HG02623 (cell line): ENCODE measurements at regions not wholly inside any gene's neighbourhood (a gene's known extent, or its start where the extent isn't known, plus 50 kb on each side); places are given as distances from the start of the nearest gene placed in this dataset.

Source experiments
- ATAC-seq: cut with Tn5 transposase; IDR thresholded peaks from one replicate; pipeline ENCODE4 v1.9.1; 2021; ENCODE audit warnings: moderate library complexity; ENCODE audit not compliant: unreplicated experiment

DNA sequence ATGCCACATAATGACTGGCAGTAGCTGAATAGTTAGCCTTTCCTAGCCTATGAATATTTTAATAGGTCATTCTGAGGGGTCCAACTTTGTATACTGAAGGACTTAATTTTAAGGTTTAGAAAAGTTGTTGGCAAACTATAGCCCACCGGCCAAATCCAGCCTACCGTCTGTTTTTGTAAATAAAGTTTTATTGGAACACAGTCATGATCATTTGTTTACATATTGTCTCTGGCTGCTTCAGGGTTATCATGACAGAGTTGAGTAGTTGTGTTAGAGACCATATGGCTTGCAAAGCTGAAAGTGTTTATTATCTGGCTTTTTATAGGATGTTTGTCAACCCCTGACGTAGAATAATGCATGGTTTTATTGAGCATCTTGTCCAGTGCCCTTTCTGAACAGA, 73.4 kb downstream of the NTMT2 start:
- no peak for ATAC-seq

DNA sequence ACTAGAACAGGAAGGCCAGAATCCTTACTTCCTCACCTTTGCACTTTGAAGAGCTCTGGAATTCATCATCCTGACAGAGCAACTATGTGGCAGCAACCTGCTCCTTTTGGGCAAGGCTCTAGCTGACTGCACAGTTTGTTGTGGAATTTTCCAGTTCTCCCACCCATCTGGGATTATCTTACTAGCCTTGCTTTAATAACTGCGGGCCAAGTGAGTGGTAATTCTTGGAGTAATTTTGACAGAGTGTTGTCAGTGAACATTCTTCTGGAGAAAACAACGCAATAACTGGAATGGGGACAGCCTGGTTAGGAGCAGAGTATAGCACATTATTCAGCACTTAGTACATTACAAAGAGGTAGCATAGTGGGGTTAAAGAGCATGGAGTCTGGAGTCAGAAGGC, 75.3 kb downstream of the NTMT2 start:
- ATAC-seq, result no peak

DNA sequence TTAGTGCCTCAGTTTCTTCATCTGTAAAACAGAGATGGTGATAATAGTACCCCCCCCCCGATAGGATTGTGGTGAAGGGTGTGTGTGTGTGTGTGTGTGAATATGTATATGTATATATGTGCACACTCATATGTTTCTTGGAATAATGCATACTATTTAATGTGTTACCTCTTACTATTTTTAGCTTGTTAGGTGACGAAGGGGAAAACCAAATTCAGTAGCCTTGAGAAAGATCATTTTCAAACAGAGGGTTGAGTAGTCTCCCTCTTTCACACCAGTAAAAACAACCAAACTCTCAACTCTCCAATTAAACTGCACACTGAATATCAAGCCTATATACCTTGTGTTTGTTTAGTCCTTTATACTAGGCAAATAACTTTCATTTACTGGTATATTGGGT, 75.7 kb downstream of the NTMT2 start:
- ATAC-seq, result no peak

DNA sequence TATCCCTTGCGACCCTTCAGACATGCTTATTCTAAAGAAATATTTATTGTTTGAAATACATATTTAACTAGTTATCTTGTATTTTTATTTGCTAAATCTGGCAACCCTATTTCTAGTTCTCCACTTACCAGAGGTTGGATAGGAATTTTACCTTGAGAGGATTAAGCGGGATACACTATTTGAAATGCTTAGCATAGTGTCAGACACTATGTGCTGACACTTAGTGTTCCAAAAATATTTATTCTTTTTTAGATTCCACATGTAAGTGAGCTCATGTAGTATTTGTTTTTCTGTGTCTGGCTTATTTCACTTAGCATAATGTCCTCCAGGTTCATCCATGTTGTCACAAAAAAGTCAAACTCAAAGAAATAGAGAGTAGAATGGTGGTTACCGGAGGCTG, 78.7 kb downstream of the NTMT2 start:
- no peak for ATAC-seq

DNA sequence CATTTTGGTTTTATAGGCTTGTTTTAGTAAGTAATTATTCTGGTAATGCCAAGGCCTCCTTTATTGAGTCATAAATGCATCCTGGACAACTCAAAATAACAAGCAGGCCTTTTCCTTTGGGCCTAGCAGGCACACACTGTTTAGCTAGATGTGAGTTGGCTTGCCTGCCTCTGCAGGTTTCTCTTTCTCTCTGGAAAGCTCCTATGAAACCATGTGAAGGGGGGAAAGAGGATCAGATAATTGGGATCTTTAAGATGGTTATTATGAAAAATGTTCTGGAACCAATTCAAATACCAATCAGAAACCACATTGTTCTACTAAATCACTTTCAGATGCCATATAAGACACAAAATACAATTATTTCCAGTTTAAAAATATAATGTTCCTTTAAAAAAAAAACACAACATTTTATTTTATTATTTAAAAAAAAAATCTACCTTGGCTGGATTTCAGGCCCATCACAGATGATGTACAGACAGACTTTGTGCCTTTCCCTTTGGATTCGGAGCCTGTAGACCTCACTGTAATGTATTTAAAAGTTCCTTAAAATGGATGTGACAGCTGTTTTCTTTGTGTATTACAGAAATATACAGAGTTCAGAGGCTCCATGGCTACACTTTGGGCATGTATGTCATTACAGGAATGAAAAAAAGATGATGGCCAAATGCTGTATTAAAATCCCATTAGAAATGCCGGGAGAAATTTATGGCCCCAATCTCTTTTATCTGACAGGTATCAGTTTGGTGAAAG, 80.2 kb downstream of the NTMT2 start:
- ATAC-seq, result no peak

DNA sequence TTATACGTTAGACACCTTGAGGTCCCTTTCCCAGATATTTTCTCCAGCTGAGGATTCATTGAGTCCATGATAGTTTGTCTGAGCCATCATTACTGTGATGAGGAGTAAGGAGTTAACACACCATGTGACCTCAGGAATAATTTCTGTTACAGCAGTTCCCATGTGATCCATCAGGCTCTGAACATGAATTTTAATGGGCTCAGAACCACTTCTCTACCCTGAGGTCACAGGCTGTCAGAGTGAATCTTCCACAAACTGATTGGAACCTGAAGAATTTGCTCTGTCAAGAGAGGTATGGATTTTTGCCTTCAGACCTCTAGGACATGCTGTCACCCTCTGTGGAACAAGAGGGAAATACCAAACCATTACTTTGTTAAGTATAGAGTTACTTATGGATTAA, 81.0 kb downstream of the NTMT2 start:
- no peak for ATAC-seq

DNA sequence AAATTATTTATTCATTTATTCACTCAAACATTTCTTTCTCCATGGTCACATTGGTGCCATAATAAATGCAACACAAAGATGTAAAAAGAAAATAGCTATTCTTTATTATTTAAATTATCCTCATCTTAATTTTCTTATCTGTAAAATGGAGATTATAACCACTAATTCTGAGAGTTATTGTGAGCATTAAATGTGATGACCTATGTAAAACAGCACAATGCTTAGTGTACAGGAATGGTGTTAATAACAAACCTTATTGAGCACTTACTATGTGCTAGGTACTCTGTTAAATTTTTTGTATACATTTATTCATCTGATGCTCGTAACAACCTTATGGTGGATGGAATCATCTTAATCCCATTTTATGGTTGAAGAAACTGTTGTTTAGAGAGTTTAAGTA, 84.6 kb downstream of the NTMT2 start:
- no peak for ATAC-seq

DNA sequence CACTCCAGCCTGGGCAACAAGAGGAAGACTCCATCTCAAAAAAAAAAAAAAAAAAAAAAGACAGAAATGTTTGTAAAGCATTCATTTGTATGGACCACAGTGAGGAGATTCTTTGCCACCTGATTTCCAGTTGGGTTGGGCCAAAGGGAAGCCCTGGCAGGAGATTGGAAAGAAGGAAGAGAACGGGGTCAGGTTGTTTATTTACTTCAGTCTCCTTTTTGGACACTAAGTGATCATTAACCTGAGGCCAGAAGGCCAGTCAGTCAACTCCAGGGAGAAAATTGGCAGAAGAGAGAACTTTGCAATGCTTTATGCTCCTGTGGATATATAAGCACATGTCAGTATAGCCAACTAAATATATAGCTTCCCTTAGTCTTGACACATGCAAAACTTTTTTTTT, 85.9 kb downstream of the NTMT2 start:
- no peak for ATAC-seq

DNA sequence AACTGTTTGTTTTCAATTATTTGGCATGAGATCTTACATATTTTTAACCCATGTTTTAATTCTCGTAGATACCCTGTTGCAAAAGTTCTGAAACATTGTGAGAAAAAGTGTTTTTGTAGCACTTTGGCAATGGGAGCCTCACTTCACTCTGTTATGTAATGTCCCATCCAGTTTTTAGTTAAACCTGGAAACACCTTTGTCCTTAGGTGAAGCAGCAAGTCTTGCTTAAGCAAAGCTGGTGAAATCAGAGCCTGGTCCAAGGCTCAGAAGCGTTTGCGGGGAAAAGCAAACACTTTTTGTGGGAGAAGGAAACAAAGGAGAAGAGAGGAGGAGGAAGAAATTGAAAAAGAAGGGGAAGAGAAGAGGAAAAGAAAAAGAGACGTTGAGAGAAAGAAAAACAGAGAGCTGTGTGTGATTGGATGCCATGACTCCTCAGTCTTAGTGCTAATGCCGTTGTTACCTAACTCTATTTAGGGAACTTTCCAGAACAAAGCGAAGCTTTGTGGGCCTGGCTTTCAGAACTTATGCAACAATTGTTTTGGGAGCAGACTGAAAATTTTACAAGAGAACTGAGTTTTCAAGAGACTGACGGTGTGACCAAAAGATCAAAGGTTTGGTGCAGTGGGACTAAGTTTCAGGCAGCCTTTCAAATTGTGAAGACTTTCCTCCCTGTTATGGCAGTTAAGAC, 93.1 kb downstream of the NTMT2 start:
- no peak for ATAC-seq

DNA sequence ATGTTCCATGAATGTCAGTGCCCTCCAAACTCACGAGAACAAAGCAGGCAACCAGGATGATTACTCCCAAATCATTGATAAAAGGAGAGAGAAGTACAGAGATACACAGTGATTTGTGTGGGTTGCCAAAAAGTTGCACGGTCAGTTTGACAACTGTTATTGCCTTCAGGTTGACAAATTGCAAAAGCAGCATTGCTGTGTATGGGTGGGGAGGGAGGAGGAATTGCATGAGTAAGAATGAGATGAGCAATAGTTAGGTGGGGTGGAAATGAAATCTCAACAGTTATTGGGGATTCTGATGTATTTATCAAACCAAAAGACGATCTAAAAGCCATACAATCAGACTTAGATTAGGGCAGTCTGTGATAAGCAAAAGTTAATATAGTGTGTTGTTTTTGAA, 93.7 kb downstream of the NTMT2 start:
- no peak for ATAC-seq

DNA sequence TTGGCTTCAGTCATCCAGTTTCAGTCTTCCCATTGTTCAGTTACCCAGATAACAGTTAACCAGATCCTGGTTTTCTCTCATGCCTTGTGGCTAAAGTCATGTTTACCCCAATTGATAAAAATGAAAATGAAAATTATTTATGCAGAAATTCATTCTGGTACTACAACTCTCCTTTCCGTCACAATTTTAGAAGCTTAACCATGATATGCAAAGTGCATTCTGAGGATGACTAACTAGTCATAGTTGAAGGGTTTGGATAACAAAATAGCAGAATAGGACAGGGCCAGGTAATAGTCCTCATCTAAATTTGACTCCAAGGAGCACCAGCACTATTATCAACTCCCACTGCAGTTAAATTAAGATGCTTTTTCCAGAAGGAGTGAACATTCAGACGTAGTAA, 94.7 kb downstream of the NTMT2 start:
- ATAC-seq, result peak; percentile 99

DNA sequence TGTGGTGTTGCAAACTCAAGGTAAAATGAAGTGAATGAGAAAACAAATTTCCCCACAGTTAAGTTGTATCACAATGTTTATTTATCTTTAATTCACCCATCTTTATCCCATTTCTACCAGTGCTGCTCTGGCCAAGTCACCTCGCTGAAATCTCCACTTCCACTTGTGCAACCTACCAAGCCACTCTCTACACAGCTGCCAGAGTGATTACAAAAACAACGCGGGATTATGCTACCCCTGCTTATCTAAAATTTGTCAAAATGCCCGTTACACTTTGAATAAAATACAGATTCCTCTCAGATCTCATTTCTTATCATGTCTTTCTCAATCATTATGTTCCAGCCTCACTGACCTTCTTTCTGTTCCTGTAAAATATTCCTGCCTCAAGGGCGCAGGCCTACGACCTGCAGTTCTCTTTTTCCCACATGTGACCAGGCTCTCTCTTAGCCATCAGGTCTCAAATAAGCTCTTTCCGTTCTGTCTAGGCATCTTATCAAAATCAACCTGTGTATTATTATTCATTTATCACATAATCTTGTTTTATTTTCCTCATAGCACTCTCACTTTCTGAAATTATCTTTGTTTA, 95.6 kb downstream of the NTMT2 start:
- ATAC-seq, result no peak

DNA sequence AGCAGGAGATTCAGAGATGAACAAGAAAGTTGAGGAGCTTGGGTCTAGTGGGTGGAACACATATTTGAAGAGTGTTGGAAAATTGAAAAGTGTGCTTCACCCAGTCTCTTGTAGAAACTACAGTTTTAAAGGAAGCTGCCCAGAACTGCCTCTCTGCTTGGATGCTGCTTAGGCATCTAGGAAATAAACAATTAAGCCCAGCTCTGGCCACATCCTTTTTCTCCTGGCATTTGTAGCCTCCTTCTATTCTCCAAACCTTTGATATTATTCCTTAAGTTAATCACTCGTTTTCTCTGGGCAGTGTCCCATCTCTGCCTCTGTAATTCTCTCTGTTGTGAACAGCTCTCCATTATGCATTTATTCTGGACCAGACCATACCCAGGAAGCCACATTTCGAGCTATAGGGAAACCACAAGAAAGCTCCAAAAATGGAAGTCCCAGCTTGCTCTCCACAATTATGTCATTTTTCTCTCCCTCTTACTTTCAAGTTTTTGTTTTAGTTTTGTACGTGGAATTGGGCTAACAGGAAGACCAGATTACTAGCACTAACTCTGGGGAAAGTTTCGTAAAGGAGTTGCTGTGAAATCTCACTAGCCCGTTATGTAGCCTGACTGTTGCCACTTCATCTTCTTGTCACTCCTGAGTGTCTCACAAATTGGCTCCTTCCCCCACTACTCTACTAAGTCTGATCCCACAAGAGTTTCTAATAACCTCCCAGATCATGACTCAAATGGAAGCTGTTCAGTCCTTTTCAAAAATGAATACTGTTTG, 102.2 kb downstream of the NTMT2 start:
- ATAC-seq, result peak; percentile 37

DNA sequence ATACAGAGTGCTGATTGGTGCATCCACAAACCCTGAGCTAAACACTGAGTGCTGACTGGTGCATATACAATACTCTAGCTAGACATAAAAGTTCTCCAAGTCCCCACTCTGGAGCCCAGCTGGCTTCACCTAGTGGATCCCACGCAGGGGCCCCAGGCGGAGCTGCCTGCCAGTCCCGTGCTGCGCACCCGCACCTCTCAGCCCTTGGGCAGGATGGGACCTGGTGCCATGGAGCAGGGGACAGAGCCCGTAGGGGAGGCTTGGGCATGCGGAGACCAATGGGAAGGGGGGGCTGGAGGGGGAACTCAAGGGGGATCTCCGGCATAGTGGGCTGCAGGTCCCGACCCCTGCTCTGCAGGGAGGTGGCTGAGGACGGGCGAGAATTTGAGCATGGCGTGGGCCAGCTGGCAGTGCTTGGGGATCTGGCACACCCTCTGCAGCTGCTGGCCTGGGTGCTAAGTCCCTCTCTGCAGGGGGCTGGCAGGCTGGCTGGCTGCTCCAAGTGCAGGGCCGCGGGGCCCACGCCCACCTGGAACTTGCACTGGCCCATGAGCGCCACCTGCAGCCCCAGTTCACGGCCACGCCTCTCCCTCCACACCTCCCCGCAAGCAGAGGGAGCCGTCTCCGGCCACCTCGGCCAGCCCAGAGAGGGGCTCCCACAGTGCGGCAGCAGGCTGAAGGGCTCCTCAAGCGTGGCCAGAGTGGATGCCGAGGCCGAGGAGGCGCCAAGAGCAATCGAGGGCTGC, 104.9 kb downstream of the NTMT2 start:
- no peak for ATAC-seq

DNA sequence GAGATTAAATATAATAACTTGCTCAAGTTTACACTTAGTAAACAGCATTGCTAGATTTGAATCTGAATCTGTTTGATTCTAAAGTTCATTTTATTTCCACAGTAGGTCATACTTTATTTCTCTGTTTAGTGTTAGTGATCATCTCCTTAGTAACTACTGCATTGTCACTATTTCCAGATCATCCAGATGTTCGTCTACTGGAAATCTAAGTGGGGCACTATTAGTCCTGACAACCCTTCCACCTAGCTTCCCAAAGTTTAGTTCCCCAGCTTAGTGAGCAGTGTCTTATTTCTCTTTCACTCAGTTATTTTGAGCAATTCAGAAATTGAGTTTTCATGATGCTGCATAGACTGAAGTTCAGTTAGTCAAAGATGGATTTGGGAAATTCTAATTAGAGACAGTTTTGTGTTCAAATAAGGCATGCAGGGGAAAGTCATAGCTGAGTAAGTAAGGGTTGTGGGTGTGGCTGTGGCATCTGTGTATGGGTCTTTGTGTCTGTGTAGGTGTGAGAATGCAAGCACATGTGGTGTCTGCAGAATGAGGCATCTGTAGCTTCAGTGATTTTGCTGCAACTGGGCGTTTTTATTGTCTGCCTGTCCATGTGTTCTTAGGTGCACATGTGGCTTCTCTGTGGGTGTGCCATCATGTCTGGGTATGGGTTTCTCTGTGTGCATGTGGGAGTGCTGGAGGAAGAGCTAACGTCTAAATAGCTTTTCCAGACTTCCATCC, 107.3 kb downstream of the NTMT2 start:
- ATAC-seq, result peak; percentile 57

DNA sequence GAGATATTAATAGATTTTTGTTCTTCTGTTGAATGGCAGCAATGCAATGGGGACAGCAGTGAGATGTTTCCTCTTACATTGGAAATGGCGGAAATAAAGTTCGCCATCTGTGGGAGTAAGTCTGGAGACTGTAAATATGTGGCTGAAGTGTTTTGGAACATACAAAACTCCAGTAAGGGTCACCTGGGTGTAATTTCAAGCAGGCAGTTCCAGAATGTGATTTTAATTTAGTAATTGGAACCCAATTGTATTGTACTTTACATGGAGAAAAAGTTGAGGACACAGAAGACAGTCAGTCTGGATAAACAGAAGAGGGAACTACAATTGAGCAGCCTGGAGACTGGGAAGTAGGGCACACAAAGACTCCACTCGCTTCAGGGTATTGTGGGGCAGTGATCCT, 108.6 kb downstream of the NTMT2 start:
- ATAC-seq, result no peak

DNA sequence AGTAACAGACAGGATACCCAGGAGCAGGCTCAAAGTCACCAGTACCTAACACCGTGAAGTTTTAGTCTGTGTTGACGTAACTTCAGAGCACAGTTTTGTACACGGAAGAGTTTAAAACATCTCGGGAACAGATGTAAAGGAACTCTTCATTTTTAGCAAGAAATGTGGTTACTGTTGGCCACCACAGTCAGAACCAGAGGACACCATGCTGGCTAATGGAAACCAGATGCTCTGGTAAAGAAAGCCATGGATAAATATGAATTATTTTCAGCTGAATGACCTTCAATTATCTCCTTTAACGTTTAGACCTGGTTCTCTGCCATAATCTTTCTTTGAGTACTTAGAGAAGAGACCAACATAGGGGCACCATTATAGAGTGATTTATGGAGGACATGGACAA, 115.9 kb downstream of the NTMT2 start:
- ATAC-seq, result no peak

DNA sequence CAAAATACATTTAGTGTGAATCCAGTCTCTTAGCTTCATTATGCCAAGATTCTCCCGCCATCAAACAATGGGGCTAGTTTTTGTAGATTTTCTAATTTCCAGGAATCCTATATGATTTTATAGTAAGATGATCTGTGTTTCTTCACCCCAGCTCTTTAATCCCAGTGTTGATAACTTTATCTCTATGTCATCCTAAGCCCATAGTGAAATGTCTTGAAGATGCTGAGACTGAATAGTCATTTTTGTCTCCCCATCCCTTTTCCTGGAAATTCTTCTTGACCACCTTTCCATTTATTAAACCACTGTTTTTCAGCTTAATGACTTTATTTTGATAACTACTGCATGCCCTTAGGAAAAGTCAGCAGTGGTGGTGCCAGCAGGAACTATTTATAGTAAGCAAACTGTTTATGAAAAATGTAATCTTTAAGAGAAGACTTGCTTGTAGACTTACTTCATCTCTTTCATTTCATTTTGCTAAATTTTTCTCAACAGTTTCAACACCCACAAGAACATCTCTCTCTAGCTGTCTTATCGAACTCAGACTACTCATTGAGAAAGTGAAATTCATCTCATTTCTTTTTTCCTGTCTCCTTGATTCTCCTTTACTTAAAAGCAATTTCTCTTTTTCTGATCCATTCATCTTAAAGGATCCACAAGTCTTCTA, 116.6 kb downstream of the NTMT2 start:
- ATAC-seq, result no peak

DNA sequence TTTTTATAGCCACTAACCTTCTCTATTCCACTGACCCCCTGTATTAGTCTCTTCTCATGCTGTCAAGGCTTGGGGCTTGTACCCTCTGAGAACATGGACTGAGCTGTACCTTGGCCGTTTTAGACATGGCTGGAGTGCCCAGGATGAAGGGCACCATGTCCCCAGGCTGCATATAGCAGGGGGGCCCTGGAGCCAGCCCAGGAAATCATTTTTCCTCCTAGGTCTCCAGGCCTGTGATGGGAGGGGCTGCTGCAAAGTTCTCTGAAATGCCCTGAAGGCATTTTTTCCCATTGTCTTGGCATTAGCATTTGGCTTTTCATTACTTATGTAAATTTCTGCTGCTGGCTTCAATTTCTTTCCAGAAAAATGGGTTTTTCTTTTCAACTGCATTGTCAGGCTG, 119.5 kb downstream of the NTMT2 start:
- no peak for ATAC-seq

DNA sequence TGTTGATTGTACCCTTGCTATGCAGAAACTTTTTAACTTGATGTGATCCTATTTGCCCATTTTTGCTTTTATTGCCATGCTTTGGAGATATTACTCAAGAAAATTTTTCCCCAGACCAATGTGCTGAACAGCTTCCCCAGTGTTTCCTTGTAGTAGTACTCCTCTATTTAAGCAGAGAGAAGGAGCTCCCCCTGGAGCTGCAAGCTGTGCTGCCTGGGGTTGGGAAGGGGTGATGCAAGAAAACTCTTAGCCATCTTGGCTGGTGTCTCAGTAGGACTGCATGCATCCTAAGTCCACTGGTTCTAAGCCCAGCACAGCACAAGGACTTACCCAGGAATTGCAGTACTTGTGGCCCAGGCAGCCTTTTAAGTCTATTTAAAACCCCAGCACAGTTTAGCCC, 121.6 kb downstream of the NTMT2 start:
- ATAC-seq, result no peak
